ENCODE measurements at regions not wholly inside any gene's neighbourhood (a gene's known extent, or its start where the extent isn't known, plus 50 kb on each side); places are given as distances from the start of the nearest gene placed in this dataset.

DNA sequence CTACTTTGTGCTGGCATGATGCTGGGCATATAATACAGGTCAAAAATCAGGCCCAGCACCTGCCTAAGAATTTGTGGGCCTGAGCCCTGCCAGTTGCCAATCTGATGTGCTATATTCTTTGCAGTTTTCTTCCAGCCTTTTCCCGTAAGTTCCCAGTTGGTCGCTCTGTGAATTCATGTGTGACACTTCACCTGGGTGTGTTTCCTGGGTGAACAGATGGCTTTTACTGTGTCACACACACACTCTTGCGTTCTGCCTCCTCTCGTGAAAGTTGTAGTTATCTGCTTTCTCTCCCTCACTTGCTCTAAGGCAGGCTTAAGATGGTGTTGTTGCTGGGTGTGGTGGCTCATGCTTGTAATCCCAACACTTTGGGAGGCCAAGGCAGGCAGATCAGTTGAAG, 153.5 kb upstream of the DMRT1 start:
- peaks cover 24% of the 10 kb centered on the region for H3F3A ChIP-seq (ENCODE audit: low read depth)
- DNase-seq (ENCODE audit: low spot score) = no peak
- Mint-ChIP-seq H3K4me3 (no peak overlapping the region), H3K36me3 (peaks cover 3% of the 10 kb centered on the region), H3K27me3 (ENCODE audit: insufficient read depth, low read depth) (peaks cover 4% of the 10 kb centered on the region), H3K9me3 (peaks cover 2% of the 10 kb centered on the region), H3K27ac (no peak overlapping the region), H3K4me1 (peaks cover 51% of the 10 kb centered on the region)
- no peaks in the 10 kb centered on the region for H3K79me2 ChIP-seq (ENCODE audit: low read depth)
- no peaks in the 10 kb centered on the region for H3K27me3 ChIP-seq
- TF ChIP-seq, protein P1, sequence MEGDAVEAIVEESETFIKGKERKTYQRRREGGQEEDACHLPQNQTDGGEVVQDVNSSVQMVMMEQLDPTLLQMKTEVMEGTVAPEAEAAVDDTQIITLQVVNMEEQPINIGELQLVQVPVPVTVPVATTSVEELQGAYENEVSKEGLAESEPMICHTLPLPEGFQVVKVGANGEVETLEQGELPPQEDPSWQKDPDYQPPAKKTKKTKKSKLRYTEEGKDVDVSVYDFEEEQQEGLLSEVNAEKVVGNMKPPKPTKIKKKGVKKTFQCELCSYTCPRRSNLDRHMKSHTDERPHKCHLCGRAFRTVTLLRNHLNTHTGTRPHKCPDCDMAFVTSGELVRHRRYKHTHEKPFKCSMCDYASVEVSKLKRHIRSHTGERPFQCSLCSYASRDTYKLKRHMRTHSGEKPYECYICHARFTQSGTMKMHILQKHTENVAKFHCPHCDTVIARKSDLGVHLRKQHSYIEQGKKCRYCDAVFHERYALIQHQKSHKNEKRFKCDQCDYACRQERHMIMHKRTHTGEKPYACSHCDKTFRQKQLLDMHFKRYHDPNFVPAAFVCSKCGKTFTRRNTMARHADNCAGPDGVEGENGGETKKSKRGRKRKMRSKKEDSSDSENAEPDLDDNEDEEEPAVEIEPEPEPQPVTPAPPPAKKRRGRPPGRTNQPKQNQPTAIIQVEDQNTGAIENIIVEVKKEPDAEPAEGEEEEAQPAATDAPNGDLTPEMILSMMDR (IDR thresholded peaks at IDR 0.05) = no peak
- TF ChIP-seq EZH2phosphoT487 (IDR thresholded peaks at IDR 0.05) = no peak
- no peak for TF ChIP-seq EZH2 (IDR thresholded peaks at IDR 0.05)
- no peaks in the 10 kb centered on the region for H3K9me3 ChIP-seq (ENCODE audit: low read depth)
- H3K4me1 ChIP-seq = peaks cover 42% of the 10 kb centered on the region
- H3K36me3 ChIP-seq = no peaks in the 10 kb centered on the region
- no peaks in the 10 kb centered on the region for H4K20me1 ChIP-seq (ENCODE audit: low read depth)
- H3K9ac ChIP-seq = no peak overlapping the region
- no peak overlapping the region for H3K4me2 ChIP-seq
- H2AFZ ChIP-seq (replicated peaks) = no peak overlapping the region
- no peak overlapping the region for H3K4me3 ChIP-seq
- H3K27ac ChIP-seq = no peak overlapping the region

- H3K9me3 ChIP-seq (ENCODE audit: low read depth) = no peaks in the 10 kb centered on the region
- Mint-ChIP-seq H3K4me1 (peaks cover 54% of the 10 kb centered on the region), H3K27ac (no peak overlapping the region), H3K27me3 (ENCODE audit: insufficient read depth, low read depth) (peaks cover 4% of the 10 kb centered on the region), H3K9me3 (peaks cover 2% of the 10 kb centered on the region), H3K4me3 (no peak overlapping the region), H3K36me3 (peaks cover 3% of the 10 kb centered on the region)
- H3K4me2 ChIP-seq = no peak overlapping the region
- peaks cover 4% of the 10 kb centered on the region for H3F3A ChIP-seq (ENCODE audit: low read depth)
- H4K20me1 ChIP-seq (ENCODE audit: low read depth) = no peaks in the 10 kb centered on the region
- no peaks in the 10 kb centered on the region for H3K79me2 ChIP-seq (ENCODE audit: low read depth)
- H3K9ac ChIP-seq = no peak overlapping the region
- H3K27me3 ChIP-seq = no peaks in the 10 kb centered on the region
- no peak overlapping the region for H2AFZ ChIP-seq (replicated peaks)
- TF ChIP-seq, protein P1 (IDR thresholded peaks at IDR 0.05) = no peak
- TF ChIP-seq EZH2 (IDR thresholded peaks at IDR 0.05) (no peak), EZH2phosphoT487 (IDR thresholded peaks at IDR 0.05) (no peak)
- DNase-seq (ENCODE audit: low spot score) = no peak
- H3K4me3 ChIP-seq = no peak overlapping the region
- peaks cover 35% of the 10 kb centered on the region for H3K4me1 ChIP-seq
- no peak overlapping the region for H3K27ac ChIP-seq
- H3K36me3 ChIP-seq = no peaks in the 10 kb centered on the region
Observed at GRCh38 chr9:690517-691111, 150.9 kb upstream of the DMRT1 start.

GRCh38 chr9:691825-692400, 149.6 kb upstream of the DMRT1 start:
- no peak overlapping the region for H3K4me3 Mint-ChIP-seq
- no peak overlapping the region for H3K27ac Mint-ChIP-seq

More at GRCh38 chr9:691825-692400, 149.6 kb upstream of the DMRT1 start:
- Histone ChIP-seq H4K20me1 (ENCODE audit: low read depth) (no peaks in the 10 kb centered on the region), H3K4me1 (peaks cover 31% of the 10 kb centered on the region), H3K4me3 (no peak overlapping the region), H3K4me2 (no peak overlapping the region), H2AFZ (replicated peaks) (no peak overlapping the region), H3K79me2 (ENCODE audit: low read depth) (no peaks in the 10 kb centered on the region), H3K27ac (peak overlapping the region; percentile 21), H3K36me3 (no peaks in the 10 kb centered on the region), H3F3A (ENCODE audit: low read depth) (peaks cover 4% of the 10 kb centered on the region), H3K9ac (no peak overlapping the region), H3K27me3 (no peaks in the 10 kb centered on the region), H3K9me3 (ENCODE audit: low read depth) (no peaks in the 10 kb centered on the region)
- H3K27me3 Mint-ChIP-seq (ENCODE audit: insufficient read depth, low read depth) = peaks cover 4% of the 10 kb centered on the region
- H3K4me1 Mint-ChIP-seq = peaks cover 51% of the 10 kb centered on the region
- H3K9me3 Mint-ChIP-seq = peaks cover 2% of the 10 kb centered on the region
- peaks cover 3% of the 10 kb centered on the region for H3K36me3 Mint-ChIP-seq
- TF ChIP-seq, protein P1 (IDR thresholded peaks at IDR 0.05) = no peak
- TF ChIP-seq EZH2 (IDR thresholded peaks at IDR 0.05) (no peak), EZH2phosphoT487 (IDR thresholded peaks at IDR 0.05) (no peak)
- no peak for DNase-seq (ENCODE audit: low spot score)
